GM12872 (cell line): ENCODE measurements at regions not wholly inside any gene's neighbourhood (a gene's known extent, or its start where the extent isn't known, plus 50 kb on each side); places are given as distances from the start of the nearest gene placed in this dataset.

Experiments
- CTCF ChIP-seq: IDR thresholded peaks from 3 replicates; pipeline ENCODE4 v1.5.1; 2011; ENCODE audit warnings: low read depth, mild to moderate bottlenecking, low read length, moderate library complexity; ENCODE audit not compliant: insufficient read depth

GRCh38 chr1:29901624-29902325 lies 665.5 kb downstream of the PTPRU start:
- no peak for TF ChIP-seq CTCF

GRCh38 chr1:29900712-29901111 lies 664.4 kb downstream of the PTPRU start:
- no peak for TF ChIP-seq CTCF

DNA sequence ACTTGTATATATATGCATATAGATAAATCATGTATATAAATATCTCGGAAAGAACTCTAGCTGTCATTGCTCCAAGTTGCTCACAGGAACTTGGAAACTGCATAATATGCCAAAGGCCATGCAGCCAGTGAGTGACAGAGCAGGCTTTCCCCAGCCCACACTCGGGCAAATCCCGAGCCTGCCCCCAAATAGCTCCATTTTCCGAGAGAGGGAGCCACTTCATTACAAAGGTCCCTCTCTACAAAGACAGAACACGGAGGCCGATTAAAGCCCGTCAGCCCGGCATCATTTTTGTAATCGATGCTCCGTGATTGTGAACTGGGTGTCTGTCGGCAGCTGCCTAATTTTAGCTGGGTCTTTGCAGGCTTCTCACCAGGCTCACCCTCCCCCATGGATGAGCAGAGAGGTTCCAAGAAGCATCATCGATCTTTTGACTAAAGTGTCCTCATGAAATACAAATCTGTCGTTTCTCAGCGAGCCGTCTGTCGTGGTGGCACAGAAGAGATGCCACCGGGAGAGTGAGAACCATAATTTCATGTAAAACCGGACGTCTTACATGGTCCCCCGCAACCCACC lies 663.9 kb downstream of the PTPRU start:
- no peak for TF ChIP-seq CTCF

- no peak for TF ChIP-seq CTCF
These were observed 660.7 kb downstream of the PTPRU start for GRCh38 chr1:29896791-29897714.

DNA sequence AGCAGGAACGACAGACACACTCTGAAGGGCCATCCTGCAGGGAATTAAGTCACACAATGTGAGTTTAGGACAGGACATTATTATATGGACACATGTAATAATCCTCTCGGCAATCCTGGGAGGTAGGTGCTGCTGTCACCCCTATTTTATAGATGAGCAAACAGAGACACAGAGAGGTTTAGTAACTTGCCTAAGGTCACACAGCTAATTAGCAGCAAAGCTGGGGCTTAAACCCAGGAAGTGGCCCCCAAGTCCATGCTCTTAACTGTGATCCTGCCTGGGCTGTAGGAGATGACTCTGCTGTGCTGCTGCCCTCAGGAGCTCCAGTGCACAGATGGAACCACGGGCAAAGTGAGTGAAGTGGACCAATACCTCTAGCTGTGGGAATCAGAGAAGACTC lies 660.0 kb downstream of the PTPRU start:
- no peak for TF ChIP-seq CTCF

DNA sequence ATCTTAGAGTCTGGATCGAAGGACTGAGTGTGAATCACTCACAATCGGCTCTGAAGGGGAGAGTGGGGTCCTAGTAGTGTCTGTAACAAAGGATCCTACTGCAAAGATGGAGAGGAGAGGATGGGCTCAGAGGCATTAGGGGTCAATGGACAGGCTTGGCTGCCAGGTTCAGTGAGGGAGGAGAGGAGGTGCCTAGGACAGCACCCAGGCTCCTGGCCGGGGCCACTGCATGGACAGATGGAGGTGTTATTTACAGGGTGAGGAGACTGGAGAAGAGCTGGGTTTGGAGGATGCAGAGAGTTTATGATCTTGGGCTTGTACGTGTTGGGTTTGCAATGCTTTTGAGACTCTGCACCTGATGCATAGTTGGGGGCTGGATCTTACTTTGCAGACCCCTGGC lies 658.9 kb downstream of the PTPRU start:
- TF ChIP-seq CTCF: no peak

GRCh38 chr1:29894311-29894710 lies 658.0 kb downstream of the PTPRU start:
- no peak for TF ChIP-seq CTCF
